ENCODE measurements at regions not wholly inside any gene's neighbourhood (a gene's known extent, or its start where the extent isn't known, plus 50 kb on each side); places are given as distances from the start of the nearest gene placed in this dataset.
A peak's percentile ranks its signal among the peaks of the same experiment; 100 is the strongest.

- Histone ChIP-seq H3K27ac (ENCODE audit: low read depth in 2 of 2, low read length in 1 of 2) (peak overlapping the region; percentile 77 to 92), H2AFZ (ENCODE audit: low read depth) (no peak overlapping the region), H3K4me3 (ENCODE audit: low read depth in 2 of 2, low read length in 1 of 2) (peak overlapping the region in 1 of 2 experiments; percentile 10; a peak in 3 of 4 replicates), H3K79me2 (ENCODE audit: insufficient read depth) (peaks cover 25% of the 10 kb centered on the region; the same call in 1 of the 2 replicates), H3K4me2 (peak overlapping the region; percentile 67), H3K27me3 (ENCODE audit: insufficient read depth) (no peaks in the 10 kb centered on the region), H3K36me3 (replicated peaks in 1 of 2; ENCODE audit: control insufficient read depth in 1 of 2, insufficient read depth in 2 of 2, low read length in 1 of 2) (no peaks in the 10 kb centered on the region), H3K9me3 (no peaks in the 10 kb centered on the region), H4K20me1 (ENCODE audit: insufficient read depth) (no peaks in the 10 kb centered on the region), H3K4me1 (ENCODE audit: control insufficient read depth in 1 of 2, insufficient read depth in 2 of 2, low read depth in 1 of 2, low read length in 1 of 2) (peaks cover 3 to 46% of the 10 kb centered on the region in 2 experiments; a peak in 3 of 4 replicates), H3F3A (replicated peaks; ENCODE audit: insufficient read depth) (peaks cover 34% of the 10 kb centered on the region), H3K9me2 (no peaks in the 10 kb centered on the region), H3K9ac (peak overlapping the region; percentile 46; the same call in 1 of the 2 replicates)
- no peak for DNase-seq
- peak in 1 of 2 experiments; percentile 51; a peak in 1 of 4 replicates for TF ChIP-seq EP300 (IDR thresholded peaks at IDR 0.05; ENCODE audit: borderline replicate concordance in 1 of 2, low read depth in 1 of 2, low read length in 1 of 2)
- TF ChIP-seq PBX3 (IDR thresholded peaks at IDR 0.05): peak; percentile 73
- TF ChIP-seq MAX (IDR thresholded peaks at IDR 0.05; ENCODE audit: low read depth): no peak
- TF ChIP-seq TEAD4 (IDR thresholded peaks at IDR 0.05; ENCODE audit: borderline replicate concordance, insufficient read depth): peak; percentile 64; the same call in 1 of the 2 replicates
- TF ChIP-seq REST (IDR thresholded peaks at IDR 0.05; ENCODE audit: low read depth, low read length): no peak
- peak; percentile 19; the same call in 1 of the 2 replicates for TF ChIP-seq SIN3A (IDR thresholded peaks at IDR 0.05; ENCODE audit: borderline replicate concordance, low read depth, low read length)
- TF ChIP-seq RFX5 (IDR thresholded peaks at IDR 0.05; ENCODE audit: low read length): no peak
- TF ChIP-seq NFIC (IDR thresholded peaks at IDR 0.05; ENCODE audit: borderline replicate concordance): peak; percentile 84; the same call in 1 of the 2 replicates
- no peak for TF ChIP-seq ZBTB33 (IDR thresholded peaks at IDR 0.05; ENCODE audit: borderline replicate concordance, low read depth)
- TF ChIP-seq TAF1 (IDR thresholded peaks at IDR 0.05; ENCODE audit: borderline replicate concordance, low read depth, low read length): 0 out of 2 replicates have a peak, but pooled peaks have one; percentile 13
- TF ChIP-seq RXRA (IDR thresholded peaks at IDR 0.05; ENCODE audit: borderline replicate concordance, low read depth): 0 out of 2 replicates have a peak, but pooled peaks have one; percentile 32
- TF ChIP-seq JUND (IDR thresholded peaks at IDR 0.05): peak; percentile 34
- TF ChIP-seq FOSL2 (IDR thresholded peaks at IDR 0.05; ENCODE audit: borderline replicate concordance, low read depth): peak; percentile 30; the same call in 1 of the 2 replicates
- TF ChIP-seq TCF12 (IDR thresholded peaks at IDR 0.05): peak; percentile 70
- 23% methylated on average over 2 of the region's 2 CpGs for WGBS (ENCODE audit: low lambda C conversion rate)
- POLR2A ChIA-PET: interaction anchor here (1.0 kb wide), 1 partner anchor 173 kb away, joined by 4 read pairs; no protein-coding TSS in a partner anchor
- CTCF ChIA-PET: interaction anchor here (0.9 to 1.0 kb wide), 2 partner anchors 10 to 172 kb away, joined by 3 read pairs; no protein-coding TSS in a partner anchor
Observed at GRCh38 chr6:21769405-21769861, 175.9 kb downstream of the SOX4 start.
